GM06990 (cell line): ENCODE measurements at regions not wholly inside any gene's neighbourhood (a gene's known extent, or its start where the extent isn't known, plus 50 kb on each side); places are given as distances from the start of the nearest gene placed in this dataset.

ENCODE experiments used
- DNase-seq: peaks from one replicate; pipeline ENCODE4 v3.0.0-alpha.2; 2011; ENCODE audit not compliant: insufficient read length; ENCODE audit errors: extremely low read depth
- H3K27me3 ChIP-seq: replicated peaks from 2 replicates; pipeline ENCODE4 v1.6.0; 2011; ENCODE audit warnings: low read length; ENCODE audit not compliant: control insufficient read depth, insufficient read depth
- H3K36me3 ChIP-seq: 2 replicates; pipeline ENCODE4 v1.5.1; 2011; ENCODE audit warnings: low read length; ENCODE audit not compliant: control insufficient read depth, insufficient read depth
- H3K4me3 ChIP-seq: replicated peaks from 2 replicates; pipeline ENCODE4 v1.5.1; 2011; ENCODE audit warnings: low read depth, mild to moderate bottlenecking, control low read depth, low read length
- TF ChIP-seq, protein P1 (sequence below): IDR thresholded peaks from 2 replicates; pipeline ENCODE4 v1.5.1; 2011; ENCODE audit warnings: low read length, control low read depth, mild to moderate bottlenecking, inconsistent platforms; ENCODE audit not compliant: insufficient read depth, poor library complexity, severe bottlenecking

DNA sequence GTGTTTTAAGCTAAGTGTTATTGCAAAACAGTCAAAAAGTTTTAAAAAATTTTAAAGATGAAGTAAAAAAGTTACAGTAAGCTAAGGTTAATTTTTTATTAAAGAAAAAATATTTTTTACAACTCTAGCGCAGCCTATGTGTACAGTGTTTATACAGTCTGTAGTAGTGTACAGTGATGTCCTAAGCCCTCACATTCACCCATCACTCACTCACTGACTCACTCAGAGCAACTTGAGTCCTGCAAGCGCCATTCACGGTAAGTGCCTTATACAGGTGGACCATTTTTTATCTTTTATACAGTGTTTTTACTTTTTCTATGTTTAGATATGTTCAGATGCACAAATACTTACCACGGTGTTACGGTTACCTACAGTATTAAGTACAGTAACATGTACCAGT is 83.4 kb upstream of the STMND1 start:
- Histone ChIP-seq H3K36me3 (no peaks in the 10 kb centered on the region), H3K27me3 (no peaks in the 10 kb centered on the region), H3K4me3 (no peak overlapping the region)
- DNase-seq: no peak
- TF ChIP-seq, protein P1, sequence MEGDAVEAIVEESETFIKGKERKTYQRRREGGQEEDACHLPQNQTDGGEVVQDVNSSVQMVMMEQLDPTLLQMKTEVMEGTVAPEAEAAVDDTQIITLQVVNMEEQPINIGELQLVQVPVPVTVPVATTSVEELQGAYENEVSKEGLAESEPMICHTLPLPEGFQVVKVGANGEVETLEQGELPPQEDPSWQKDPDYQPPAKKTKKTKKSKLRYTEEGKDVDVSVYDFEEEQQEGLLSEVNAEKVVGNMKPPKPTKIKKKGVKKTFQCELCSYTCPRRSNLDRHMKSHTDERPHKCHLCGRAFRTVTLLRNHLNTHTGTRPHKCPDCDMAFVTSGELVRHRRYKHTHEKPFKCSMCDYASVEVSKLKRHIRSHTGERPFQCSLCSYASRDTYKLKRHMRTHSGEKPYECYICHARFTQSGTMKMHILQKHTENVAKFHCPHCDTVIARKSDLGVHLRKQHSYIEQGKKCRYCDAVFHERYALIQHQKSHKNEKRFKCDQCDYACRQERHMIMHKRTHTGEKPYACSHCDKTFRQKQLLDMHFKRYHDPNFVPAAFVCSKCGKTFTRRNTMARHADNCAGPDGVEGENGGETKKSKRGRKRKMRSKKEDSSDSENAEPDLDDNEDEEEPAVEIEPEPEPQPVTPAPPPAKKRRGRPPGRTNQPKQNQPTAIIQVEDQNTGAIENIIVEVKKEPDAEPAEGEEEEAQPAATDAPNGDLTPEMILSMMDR: no peak

DNA sequence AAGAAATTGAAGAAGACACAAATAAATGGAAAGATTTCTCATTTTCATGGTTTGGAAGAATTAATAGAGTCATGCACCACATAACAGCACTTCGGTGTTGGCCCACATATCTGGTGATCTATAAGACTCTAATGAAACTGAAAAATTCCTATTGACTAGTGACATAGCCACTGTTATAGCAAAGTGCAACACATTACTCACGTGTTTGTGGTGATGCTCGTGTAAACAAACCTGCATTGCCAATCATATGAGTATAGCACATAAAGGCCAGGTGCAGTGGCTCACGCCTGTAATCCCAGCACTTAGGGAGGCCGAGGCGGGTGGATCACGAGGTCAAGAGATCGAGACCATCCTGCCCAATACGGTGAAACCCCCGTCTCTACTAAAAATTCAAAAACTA is 84.4 kb upstream of the STMND1 start:
- Histone ChIP-seq H3K27me3 (peaks cover 2% of the 10 kb centered on the region), H3K4me3 (no peak overlapping the region), H3K36me3 (no peaks in the 10 kb centered on the region)
- TF ChIP-seq, protein P1: no peak
- DNase-seq: no peak

DNA sequence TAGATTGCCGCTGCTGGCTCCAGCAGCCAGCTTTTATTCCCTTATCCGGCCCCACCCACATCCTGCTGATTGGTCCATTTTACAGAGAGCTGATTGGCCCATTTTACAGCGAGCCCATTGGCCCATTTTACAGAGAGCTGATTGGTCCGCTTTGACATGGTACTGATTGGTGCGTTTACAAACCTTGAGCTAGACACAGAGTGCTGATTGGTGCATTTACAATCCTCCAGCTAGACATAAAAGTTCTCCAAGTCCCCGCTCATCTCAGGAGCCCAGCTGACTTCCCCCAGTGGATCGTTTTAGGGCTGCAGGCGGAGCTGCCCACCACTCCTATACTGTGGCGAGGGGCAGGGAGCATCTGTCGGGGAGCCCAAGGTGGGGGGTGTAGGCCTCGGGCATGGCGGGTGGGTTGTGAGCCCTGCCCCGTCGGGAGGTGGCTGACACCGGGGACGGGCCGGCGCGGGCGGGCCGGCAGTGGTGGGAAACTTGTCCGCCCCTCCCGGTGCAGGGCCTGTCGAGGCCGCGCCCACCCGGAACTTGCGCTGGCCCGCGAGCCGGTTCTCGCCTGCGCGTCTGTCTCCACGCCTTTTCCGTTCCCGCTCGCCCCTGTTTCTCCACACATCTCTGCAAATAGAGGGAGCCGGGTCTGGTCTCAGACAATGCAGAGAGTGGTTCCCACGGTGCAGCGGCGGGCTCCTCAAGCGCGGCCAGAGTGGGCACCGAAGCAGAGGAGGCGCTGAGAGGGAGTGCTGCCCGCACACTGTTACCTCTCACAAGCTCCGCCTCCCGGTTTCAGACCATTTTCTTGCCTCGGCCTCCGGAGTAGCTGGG is 86.1 kb upstream of the STMND1 start:
- TF ChIP-seq, protein P1: no peak
- no peaks in the 10 kb centered on the region for H3K36me3 ChIP-seq
- peaks cover 2% of the 10 kb centered on the region for H3K27me3 ChIP-seq
- DNase-seq: peak; percentile 14
- peak overlapping the region; percentile 31; the same call in 1 of the 2 replicates for H3K4me3 ChIP-seq

DNA sequence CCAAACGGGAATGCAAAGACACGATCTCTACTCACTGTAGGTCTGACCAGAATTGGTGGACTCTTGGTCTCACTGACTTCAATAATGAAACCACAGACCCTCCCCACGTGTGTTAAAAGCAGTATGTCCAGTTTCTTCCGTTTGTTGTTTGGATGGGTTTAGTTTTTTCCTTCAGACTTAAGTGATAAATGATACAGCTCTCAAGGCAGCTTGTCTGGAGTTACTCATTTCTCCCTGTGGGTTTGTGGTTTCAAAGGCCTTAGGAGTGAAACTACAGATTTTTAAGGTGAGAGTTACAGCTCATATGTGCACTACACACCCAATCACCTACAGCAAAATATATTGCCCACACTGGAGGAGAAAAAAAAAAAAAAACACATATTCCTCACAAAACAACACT is 86.7 kb upstream of the STMND1 start:
- peaks cover 2% of the 10 kb centered on the region for H3K27me3 ChIP-seq
- no peaks in the 10 kb centered on the region for H3K36me3 ChIP-seq
- H3K4me3 ChIP-seq: no peak overlapping the region
- TF ChIP-seq, protein P1: no peak
- DNase-seq: peak; percentile 53

DNA sequence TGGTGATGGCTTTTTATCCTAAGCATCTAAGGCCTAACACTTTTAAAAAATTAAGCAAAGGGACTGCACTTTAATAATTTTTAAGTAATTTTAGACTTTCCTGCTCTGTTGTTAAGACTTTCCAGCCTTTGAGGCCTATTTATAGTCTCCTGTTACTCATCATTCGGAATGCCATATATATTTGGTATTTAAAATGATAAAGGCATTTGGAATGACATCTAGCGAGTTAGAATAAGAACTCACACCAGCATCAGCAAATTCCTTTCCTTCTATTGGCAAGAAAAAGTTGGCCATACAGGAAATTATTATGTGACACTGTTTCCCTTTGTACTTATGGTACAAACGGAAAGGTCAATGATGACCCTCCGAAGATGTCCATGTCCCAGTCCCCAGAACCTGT is 88.1 kb upstream of the STMND1 start:
- Histone ChIP-seq H3K27me3 (peaks cover 2% of the 10 kb centered on the region), H3K4me3 (no peak overlapping the region), H3K36me3 (no peaks in the 10 kb centered on the region)
- TF ChIP-seq, protein P1: no peak
- DNase-seq: no peak
